ENCODE measurements at regions not wholly inside any gene's neighbourhood (a gene's known extent, or its start where the extent isn't known, plus 50 kb on each side); places are given as distances from the start of the nearest gene placed in this dataset.

DNA sequence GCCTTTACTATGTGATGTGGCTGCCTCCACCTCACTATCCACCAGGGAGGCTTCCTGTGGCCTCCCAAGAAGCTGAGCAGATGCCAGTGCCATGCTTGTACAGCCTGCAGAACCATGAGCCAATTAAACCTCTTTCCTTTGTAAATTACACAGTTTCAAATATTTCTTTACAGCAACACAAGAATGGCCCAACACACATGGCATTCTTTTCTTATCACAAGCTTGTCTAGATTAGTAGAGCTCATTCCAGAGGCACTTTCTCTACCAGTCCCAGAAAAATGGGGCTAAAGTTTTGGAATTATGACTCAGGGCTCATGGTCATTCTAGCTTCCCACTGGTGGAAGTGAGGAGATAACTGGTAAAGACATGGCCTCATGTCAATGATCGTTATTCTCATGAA, 655.2 kb downstream of the LMO4 start:
- no peak for TF ChIP-seq POLR2A (IDR thresholded peaks at IDR 0.05)
- no peak for TF ChIP-seq CTCF (IDR thresholded peaks at IDR 0.05)
- TF ChIP-seq POLR2AphosphoS5 (IDR thresholded peaks at IDR 0.05), result no peak

Data from suprapubic skin (tissue), 4 donors.